ENCODE measurements at regions not wholly inside any gene's neighbourhood (a gene's known extent, or its start where the extent isn't known, plus 50 kb on each side); places are given as distances from the start of the nearest gene placed in this dataset.

- ChIA-PET CTCF (no interaction called here), POLR2A (no interaction called here)
- no peak for ATAC-seq
- Mint-ChIP-seq H3K27me3 (ENCODE audit: low read depth) (no peaks in the 10 kb centered on the region), H3K4me3 (no peak overlapping the region), H3K4me1 (ENCODE audit: low read depth) (no peaks in the 10 kb centered on the region), H3K36me3 (ENCODE audit: low read depth) (no peaks in the 10 kb centered on the region), H3K9me3 (ENCODE audit: insufficient read depth) (no peaks in the 10 kb centered on the region), H3K27ac (no peak overlapping the region)
- DNase-seq, result no peak
Measured at GRCh38 chr5:81842795-81843398, 92.0 kb upstream of the SSBP2 start.

- Mint-ChIP-seq H3K27ac (no peak overlapping the region), H3K9me3 (ENCODE audit: insufficient read depth) (no peaks in the 10 kb centered on the region), H3K4me3 (no peak overlapping the region), H3K4me1 (ENCODE audit: low read depth) (no peaks in the 10 kb centered on the region), H3K27me3 (ENCODE audit: low read depth) (peaks cover 3% of the 10 kb centered on the region), H3K36me3 (ENCODE audit: low read depth) (no peaks in the 10 kb centered on the region)
- ChIA-PET POLR2A (interaction anchor here (1.9 kb wide), 1 partner anchor 12 kb away, joined by 5 read pairs; no protein-coding TSS in a partner anchor), CTCF (interaction anchor here (0.8 to 4.1 kb wide), 16 partner anchors 10 to 326 kb away, joined by 3 to 40 read pairs (median 5); partner anchors contain the start of gene SSBP2)
- no peak for DNase-seq
- ATAC-seq, result no peak
Measured at GRCh38 chr5:81839034-81839433, 88.1 kb upstream of the SSBP2 start.

- peak; percentile 74 for ATAC-seq
- DNase-seq, result peak; percentile 38
- ChIA-PET POLR2A (interaction anchor here (0.7 to 1.9 kb wide), 2 partner anchors 13 to 83 kb away, joined by 3 to 5 read pairs; no protein-coding TSS in a partner anchor), CTCF (interaction anchor here (0.7 to 4.1 kb wide), 18 partner anchors 8 to 327 kb away, joined by 3 to 40 read pairs (median 5); partner anchors contain the start of gene SSBP2)
- H3K9me3 Mint-ChIP-seq (ENCODE audit: insufficient read depth), result no peaks in the 10 kb centered on the region
- H3K4me1 Mint-ChIP-seq (ENCODE audit: low read depth), result no peaks in the 10 kb centered on the region
- no peaks in the 10 kb centered on the region for H3K36me3 Mint-ChIP-seq (ENCODE audit: low read depth)
- H3K27ac Mint-ChIP-seq, result no peak overlapping the region
- H3K27me3 Mint-ChIP-seq (ENCODE audit: low read depth), result peaks cover 3% of the 10 kb centered on the region
- no peak overlapping the region for H3K4me3 Mint-ChIP-seq
Measured at GRCh38 chr5:81838307-81838906, 87.5 kb upstream of the SSBP2 start.

DNA sequence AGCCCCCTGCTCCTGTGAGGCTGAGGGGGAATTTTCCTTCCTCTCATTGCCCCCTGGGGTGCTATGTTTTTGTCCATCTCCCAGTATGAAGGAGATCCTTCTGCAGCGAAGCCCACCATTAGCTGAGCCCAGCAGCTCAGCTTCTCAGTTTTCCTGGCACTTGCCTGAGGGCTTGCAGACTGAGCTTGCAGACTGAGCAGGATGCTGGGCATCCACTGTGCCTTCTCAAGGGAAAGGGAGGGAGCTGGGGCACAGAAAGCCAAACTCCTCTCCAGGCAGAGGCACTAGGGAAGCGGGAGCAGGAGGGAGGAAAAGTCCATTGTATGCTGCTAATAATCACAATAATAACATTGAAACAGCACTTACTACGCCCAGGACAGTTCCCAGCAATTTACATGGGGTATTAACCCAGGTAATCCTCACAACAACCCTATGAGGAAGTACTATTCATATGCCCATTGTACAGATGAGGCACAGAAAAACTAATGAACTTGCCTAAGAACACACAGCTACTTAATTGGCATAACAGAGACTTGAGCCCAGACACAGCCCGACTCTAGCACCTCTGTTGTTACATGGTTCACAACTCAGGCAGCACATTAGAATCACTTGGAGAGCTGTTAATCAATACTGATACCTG lies 86.9 kb upstream of the SSBP2 start:
- no peaks in the 10 kb centered on the region for H3K9me3 Mint-ChIP-seq (ENCODE audit: insufficient read depth)
- no peak overlapping the region for H3K4me3 Mint-ChIP-seq
- no peak for DNase-seq
- H3K36me3 Mint-ChIP-seq (ENCODE audit: low read depth), result no peaks in the 10 kb centered on the region
- ChIA-PET CTCF (interaction anchor here (0.7 to 4.1 kb wide), 16 partner anchors 9 to 327 kb away, joined by 3 to 40 read pairs (median 5); partner anchors contain the start of gene SSBP2), POLR2A (interaction anchor here (0.7 to 1.9 kb wide), 2 partner anchors 13 to 83 kb away, joined by 3 to 5 read pairs; no protein-coding TSS in a partner anchor)
- H3K27ac Mint-ChIP-seq, result no peak overlapping the region
- ATAC-seq, result no peak
- H3K27me3 Mint-ChIP-seq (ENCODE audit: low read depth), result peaks cover 3% of the 10 kb centered on the region
- no peaks in the 10 kb centered on the region for H3K4me1 Mint-ChIP-seq (ENCODE audit: low read depth)

DNA sequence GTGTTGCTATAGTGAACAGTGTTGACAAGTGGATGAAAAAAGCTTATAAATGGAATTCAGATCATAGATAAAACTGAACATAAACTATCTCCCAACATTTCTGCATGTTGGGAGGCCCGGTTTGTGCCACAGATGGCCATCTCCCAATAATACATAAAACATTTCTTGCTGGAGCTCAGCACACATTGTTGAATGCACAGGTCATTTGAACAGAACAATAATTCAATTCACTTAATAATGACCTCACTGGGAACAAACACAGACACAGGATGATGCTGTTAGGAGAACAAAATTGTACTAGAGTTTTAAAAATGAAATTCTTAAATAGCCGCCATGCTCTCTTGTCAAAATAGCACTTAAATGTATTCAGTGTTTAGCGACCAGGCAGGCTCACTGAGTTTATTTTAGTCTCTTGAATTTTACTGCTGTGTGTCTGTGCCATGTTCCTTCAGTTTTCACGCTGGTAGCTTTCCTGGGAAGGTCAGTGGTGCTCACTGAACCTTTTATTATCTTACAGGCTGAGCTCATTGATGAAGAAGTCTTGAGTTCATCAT lies 85.0 kb upstream of the SSBP2 start:
- ChIA-PET CTCF (interaction anchor here (1.2 to 1.4 kb wide), 4 partner anchors 8 to 324 kb away, joined by 3 to 4 read pairs (median 3); no protein-coding TSS in a partner anchor), POLR2A (interaction anchor here (0.6 kb wide), 1 partner anchor 9 kb away, joined by 3 read pairs; no protein-coding TSS in a partner anchor)
- peaks cover 3% of the 10 kb centered on the region for H3K27me3 Mint-ChIP-seq (ENCODE audit: low read depth)
- DNase-seq, result no peak
- H3K36me3 Mint-ChIP-seq (ENCODE audit: low read depth), result no peaks in the 10 kb centered on the region
- no peaks in the 10 kb centered on the region for H3K9me3 Mint-ChIP-seq (ENCODE audit: insufficient read depth)
- ATAC-seq, result no peak
- no peaks in the 10 kb centered on the region for H3K4me1 Mint-ChIP-seq (ENCODE audit: low read depth)
- H3K27ac Mint-ChIP-seq, result no peak overlapping the region
- no peak overlapping the region for H3K4me3 Mint-ChIP-seq

- POLR2A ChIA-PET, result no interaction called here
- Mint-ChIP-seq H3K27me3 (ENCODE audit: low read depth) (peaks cover 5% of the 10 kb centered on the region), H3K36me3 (ENCODE audit: low read depth) (no peaks in the 10 kb centered on the region), H3K4me1 (ENCODE audit: low read depth) (peaks cover 5% of the 10 kb centered on the region), H3K4me3 (no peak overlapping the region), H3K9me3 (ENCODE audit: insufficient read depth) (no peaks in the 10 kb centered on the region), H3K27ac (no peak overlapping the region)
- no peak for DNase-seq
- ATAC-seq, result no peak
- CTCF ChIA-PET, result interaction anchor here (1.4 kb wide), 1 partner anchor 16 kb away, joined by 3 read pairs; no protein-coding TSS in a partner anchor
Measured at GRCh38 chr5:81834021-81834660, 83.2 kb upstream of the SSBP2 start.

GRCh38 chr5:81830596-81830995 lies 79.7 kb upstream of the SSBP2 start:
- ChIA-PET POLR2A (no interaction called here), CTCF (no interaction called here)
- Mint-ChIP-seq H3K9me3 (ENCODE audit: insufficient read depth) (no peaks in the 10 kb centered on the region), H3K27ac (no peak overlapping the region), H3K27me3 (ENCODE audit: low read depth) (peaks cover 2% of the 10 kb centered on the region), H3K4me1 (ENCODE audit: low read depth) (peaks cover 5% of the 10 kb centered on the region), H3K4me3 (no peak overlapping the region), H3K36me3 (ENCODE audit: low read depth) (no peaks in the 10 kb centered on the region)
- ATAC-seq (no peak), DNase-seq (no peak)

- Mint-ChIP-seq H3K9me3 (ENCODE audit: insufficient read depth) (no peaks in the 10 kb centered on the region), H3K27me3 (ENCODE audit: low read depth) (peaks cover 2% of the 10 kb centered on the region)
- POLR2A ChIA-PET, result no interaction called here
Measured at GRCh38 chr5:81829242-81829641, 78.3 kb upstream of the SSBP2 start.

DNA sequence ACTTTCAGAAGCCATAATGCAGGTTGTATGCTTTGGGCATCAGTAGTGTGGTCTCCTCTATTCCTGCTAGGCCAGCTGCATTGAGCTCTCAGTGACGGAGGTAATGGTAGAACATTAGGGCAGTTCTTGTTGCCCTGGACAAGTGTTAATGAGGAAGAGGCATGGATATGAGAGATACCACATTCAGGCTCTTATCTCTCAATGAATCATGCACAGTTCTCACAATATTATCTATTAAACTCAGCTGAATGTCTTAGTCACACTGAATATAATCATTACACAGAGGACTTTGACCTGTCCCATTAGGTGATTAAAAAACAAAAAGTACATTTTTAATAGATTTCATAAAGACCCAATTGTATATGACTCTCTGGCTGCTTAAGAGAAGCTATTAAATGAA lies 76.6 kb upstream of the SSBP2 start:
- peaks cover 2% of the 10 kb centered on the region for H3K27me3 Mint-ChIP-seq (ENCODE audit: low read depth)
- H3K9me3 Mint-ChIP-seq (ENCODE audit: insufficient read depth), result no peaks in the 10 kb centered on the region
- H3K27ac Mint-ChIP-seq, result no peak overlapping the region
- ChIA-PET POLR2A (interaction anchor here (0.6 to 0.7 kb wide), 2 partner anchors 8 to 1232 kb away, joined by 3 to 6 read pairs; no protein-coding TSS in a partner anchor), CTCF (interaction anchor here (0.7 to 1.2 kb wide), 2 partner anchors 8 to 27 kb away, joined by 3 to 5 read pairs; no protein-coding TSS in a partner anchor)
- DNase-seq (no peak), ATAC-seq (no peak)
- H3K36me3 Mint-ChIP-seq (ENCODE audit: low read depth), result no peaks in the 10 kb centered on the region
- peaks cover 5% of the 10 kb centered on the region for H3K4me1 Mint-ChIP-seq (ENCODE audit: low read depth)
- H3K4me3 Mint-ChIP-seq, result no peak overlapping the region

More at GRCh38 chr5:81829242-81829641, 78.3 kb upstream of the SSBP2 start:
- ATAC-seq (no peak), DNase-seq (no peak)
- Mint-ChIP-seq H3K4me3 (no peak overlapping the region), H3K4me1 (ENCODE audit: low read depth) (peaks cover 5% of the 10 kb centered on the region), H3K27ac (no peak overlapping the region), H3K36me3 (ENCODE audit: low read depth) (no peaks in the 10 kb centered on the region)
- CTCF ChIA-PET, result interaction anchor here (0.8 kb wide), 1 partner anchor 9 kb away, joined by 5 read pairs; no protein-coding TSS in a partner anchor

DNA sequence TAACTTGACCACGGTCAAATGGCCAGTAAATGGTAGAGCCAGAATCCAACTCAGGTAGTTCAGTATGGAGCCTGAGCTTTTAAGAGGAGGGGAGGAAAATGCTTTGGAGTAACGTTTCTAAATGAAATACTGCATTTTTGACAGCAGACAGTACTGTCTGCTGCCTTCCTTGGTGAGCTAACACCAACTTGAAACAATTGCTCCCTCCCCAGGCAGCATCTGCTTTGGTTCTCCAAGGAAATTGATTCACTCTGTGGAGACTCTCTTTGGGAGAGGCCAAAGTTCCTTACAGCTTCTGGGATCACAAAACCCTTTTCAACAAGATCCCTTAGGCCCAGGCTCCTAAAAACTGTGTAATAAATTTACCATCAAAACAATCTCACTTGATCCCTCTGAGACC lies 75.2 kb upstream of the SSBP2 start:
- ATAC-seq, result no peak
- POLR2A ChIA-PET, result interaction anchor here (1.1 kb wide), 1 partner anchor 75 kb away, joined by 6 read pairs; the partner anchor contains the start of gene SSBP2
- Mint-ChIP-seq H3K4me3 (no peak overlapping the region), H3K27me3 (ENCODE audit: low read depth) (peaks cover 2% of the 10 kb centered on the region), H3K9me3 (ENCODE audit: insufficient read depth) (no peaks in the 10 kb centered on the region), H3K4me1 (ENCODE audit: low read depth) (peaks cover 5% of the 10 kb centered on the region), H3K27ac (no peak overlapping the region), H3K36me3 (ENCODE audit: low read depth) (no peaks in the 10 kb centered on the region)
- DNase-seq, result no peak
- CTCF ChIA-PET, result interaction anchor here (1.2 kb wide), 1 partner anchor 13 kb away, joined by 3 read pairs; no protein-coding TSS in a partner anchor

- ChIA-PET POLR2A (no interaction called here), CTCF (no interaction called here)
- Mint-ChIP-seq H3K9me3 (ENCODE audit: insufficient read depth) (no peaks in the 10 kb centered on the region), H3K27ac (no peak overlapping the region), H3K4me3 (no peak overlapping the region), H3K4me1 (ENCODE audit: low read depth) (peaks cover 7% of the 10 kb centered on the region), H3K36me3 (ENCODE audit: low read depth) (no peaks in the 10 kb centered on the region), H3K27me3 (ENCODE audit: low read depth) (peaks cover 2% of the 10 kb centered on the region)
- DNase-seq, result no peak
- ATAC-seq, result no peak
Measured at GRCh38 chr5:81825237-81825636, 74.3 kb upstream of the SSBP2 start.
